Dendritic cell treated with granulocyte-macrophage colony-stimulating factor and Interleukin-4, amounts not matched to agents 40 ng/mL and 50 ng/mL, for 4 days (primary cell): ENCODE measurements at regions not wholly inside any gene's neighbourhood (a gene's known extent, or its start where the extent isn't known, plus 50 kb on each side); places are given as distances from the start of the nearest gene placed in this dataset.

Source experiments
- H3K27ac Mint-ChIP-seq: one replicate; pipeline ENCODE4 v1.8.0; 2022; ENCODE audit warnings: mild to moderate bottlenecking, mixed read lengths
- H3K27me3 Mint-ChIP-seq: one replicate; pipeline ENCODE4 v1.8.0; 2022; ENCODE audit warnings: mild to moderate bottlenecking, mixed read lengths
- H3K36me3 Mint-ChIP-seq: one replicate; pipeline ENCODE4 v1.8.0; 2022; ENCODE audit warnings: low read depth, mixed read lengths
- H3K4me1 Mint-ChIP-seq: one replicate; pipeline ENCODE4 v1.8.0; 2022; ENCODE audit warnings: low read depth, mixed read lengths
- H3K4me3 Mint-ChIP-seq: one replicate; pipeline ENCODE4 v1.8.0; 2022; ENCODE audit warnings: mild to moderate bottlenecking, moderate library complexity, mixed read lengths
- H3K9me3 Mint-ChIP-seq: one replicate; pipeline ENCODE4 v1.8.0; 2022; ENCODE audit warnings: mixed read lengths
- intact Hi-C: fragments of 100-400 bp; cut with micrococcal nuclease; formaldehyde crosslinking; loops from one replicate; pipeline ENCODE4 v1.15.0; 2022

DNA sequence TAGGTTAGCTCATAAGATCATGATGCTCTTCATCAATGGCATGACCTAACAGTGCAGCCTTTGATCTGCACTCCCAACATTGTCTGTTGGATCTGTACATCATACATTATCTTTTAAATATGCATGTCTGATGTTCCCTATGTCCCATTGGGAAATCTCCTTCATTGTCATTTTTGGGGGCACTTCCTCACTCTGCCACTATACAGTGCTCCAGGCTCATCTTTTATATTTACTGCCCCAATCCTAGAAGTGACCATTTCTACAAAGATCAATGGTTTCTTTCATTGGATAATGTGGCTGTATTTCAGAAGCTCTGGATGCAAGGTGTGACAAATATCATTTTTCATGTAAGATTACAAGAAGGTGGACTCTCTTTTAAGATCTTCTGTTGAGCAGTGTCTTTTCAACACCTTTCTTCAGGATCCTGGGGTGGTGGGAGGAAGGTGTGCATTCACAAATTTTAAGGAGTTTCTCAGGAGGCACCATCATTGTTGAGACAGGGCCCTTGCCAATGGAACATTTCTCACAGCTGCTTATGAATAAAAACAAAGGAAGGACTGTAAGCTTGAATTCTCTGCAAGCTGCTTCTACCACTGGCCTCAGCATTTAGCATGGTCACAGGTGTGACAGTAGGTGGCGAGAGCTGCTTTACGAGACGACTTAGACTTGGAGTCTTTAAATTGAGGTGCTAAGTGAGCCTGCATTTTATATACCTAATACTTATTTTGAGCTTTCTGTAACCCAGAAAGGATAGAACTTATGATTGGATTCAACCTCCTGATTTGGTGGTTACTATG, 403.0 kb downstream of the LMO7 start:
- intact Hi-C loops, result no loop called here
- no peaks in the 10 kb centered on the region for H3K9me3 Mint-ChIP-seq
- no peaks in the 10 kb centered on the region for H3K27me3 Mint-ChIP-seq
- H3K4me1 Mint-ChIP-seq, result no peaks in the 10 kb centered on the region
- H3K27ac Mint-ChIP-seq, result no peak overlapping the region
- H3K4me3 Mint-ChIP-seq, result no peak overlapping the region
- no peaks in the 10 kb centered on the region for H3K36me3 Mint-ChIP-seq

- no peaks in the 10 kb centered on the region for H3K4me1 Mint-ChIP-seq
- no peaks in the 10 kb centered on the region for H3K9me3 Mint-ChIP-seq
- intact Hi-C loops, result no loop called here
- no peak overlapping the region for H3K27ac Mint-ChIP-seq
- H3K27me3 Mint-ChIP-seq, result no peaks in the 10 kb centered on the region
- H3K4me3 Mint-ChIP-seq, result no peak overlapping the region
- no peaks in the 10 kb centered on the region for H3K36me3 Mint-ChIP-seq
Observed at GRCh38 chr13:76036176-76036575, 400.0 kb downstream of the LMO7 start.

DNA sequence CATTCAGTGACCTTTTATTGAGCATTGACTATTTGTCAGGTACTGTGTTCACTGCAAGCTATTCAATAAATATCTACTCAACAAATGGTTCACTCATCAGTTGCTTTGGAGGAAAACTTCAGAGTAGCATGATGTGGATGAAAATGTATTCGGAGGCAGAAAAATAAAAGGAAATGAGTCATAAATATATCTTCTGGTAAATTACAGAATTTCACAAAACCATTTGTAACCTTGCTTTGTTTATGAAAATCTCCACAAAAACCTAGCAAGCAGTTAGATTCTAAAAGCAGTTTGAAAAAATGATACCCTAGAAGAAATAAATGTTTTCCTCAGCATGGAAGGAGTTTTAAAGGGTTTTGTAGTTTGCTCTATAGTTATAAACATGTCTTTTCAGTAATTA, 399.6 kb downstream of the LMO7 start:
- no peaks in the 10 kb centered on the region for H3K4me1 Mint-ChIP-seq
- H3K27ac Mint-ChIP-seq, result no peak overlapping the region
- no peaks in the 10 kb centered on the region for H3K9me3 Mint-ChIP-seq
- intact Hi-C loops, result no loop called here
- H3K36me3 Mint-ChIP-seq, result no peaks in the 10 kb centered on the region
- H3K4me3 Mint-ChIP-seq, result no peak overlapping the region
- H3K27me3 Mint-ChIP-seq, result no peaks in the 10 kb centered on the region

GRCh38 chr13:76029706-76030105, 393.6 kb downstream of the LMO7 start:
- H3K4me1 Mint-ChIP-seq, result no peaks in the 10 kb centered on the region
- no peak overlapping the region for H3K27ac Mint-ChIP-seq
- H3K27me3 Mint-ChIP-seq, result no peaks in the 10 kb centered on the region
- H3K36me3 Mint-ChIP-seq, result no peaks in the 10 kb centered on the region
- peaks cover 6% of the 10 kb centered on the region for H3K9me3 Mint-ChIP-seq
- intact Hi-C loops, result no loop called here
- no peak overlapping the region for H3K4me3 Mint-ChIP-seq

DNA sequence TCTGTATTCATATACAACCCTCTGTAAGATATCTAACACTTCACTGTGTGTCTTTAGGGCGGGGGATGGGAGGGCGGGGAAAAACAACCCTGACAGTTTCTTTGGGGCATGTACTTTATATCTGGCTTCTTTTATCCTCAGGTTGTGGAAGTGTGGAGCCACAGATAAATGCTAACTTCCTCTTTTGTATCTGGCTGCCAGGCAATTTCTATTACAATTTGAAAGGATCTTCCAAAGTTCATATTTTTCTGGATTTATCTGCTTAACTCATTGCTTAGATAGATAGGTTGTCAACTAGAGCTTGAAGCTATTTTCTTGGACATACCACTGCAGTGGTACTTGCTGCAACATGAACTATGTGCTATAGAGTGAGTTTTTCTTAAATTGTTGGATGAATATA, 393.0 kb downstream of the LMO7 start:
- Mint-ChIP-seq H3K27ac (no peak overlapping the region), H3K4me3 (no peak overlapping the region), H3K36me3 (no peaks in the 10 kb centered on the region), H3K9me3 (peaks cover 6% of the 10 kb centered on the region), H3K27me3 (no peaks in the 10 kb centered on the region), H3K4me1 (no peaks in the 10 kb centered on the region)
- intact Hi-C loops, result no loop called here

- H3K4me1 Mint-ChIP-seq, result no peaks in the 10 kb centered on the region
- H3K36me3 Mint-ChIP-seq, result no peaks in the 10 kb centered on the region
- no peak overlapping the region for H3K4me3 Mint-ChIP-seq
- peaks cover 6% of the 10 kb centered on the region for H3K9me3 Mint-ChIP-seq
- no peaks in the 10 kb centered on the region for H3K27me3 Mint-ChIP-seq
- intact Hi-C loops, result no loop called here
- no peak overlapping the region for H3K27ac Mint-ChIP-seq
Observed at GRCh38 chr13:76027131-76027530, 391.0 kb downstream of the LMO7 start.

GRCh38 chr13:76025392-76025791, 389.3 kb downstream of the LMO7 start:
- Mint-ChIP-seq H3K4me1 (no peaks in the 10 kb centered on the region), H3K9me3 (peaks cover 6% of the 10 kb centered on the region), H3K4me3 (no peak overlapping the region), H3K36me3 (no peaks in the 10 kb centered on the region), H3K27ac (no peak overlapping the region), H3K27me3 (no peaks in the 10 kb centered on the region)
- intact Hi-C loops, result no loop called here

DNA sequence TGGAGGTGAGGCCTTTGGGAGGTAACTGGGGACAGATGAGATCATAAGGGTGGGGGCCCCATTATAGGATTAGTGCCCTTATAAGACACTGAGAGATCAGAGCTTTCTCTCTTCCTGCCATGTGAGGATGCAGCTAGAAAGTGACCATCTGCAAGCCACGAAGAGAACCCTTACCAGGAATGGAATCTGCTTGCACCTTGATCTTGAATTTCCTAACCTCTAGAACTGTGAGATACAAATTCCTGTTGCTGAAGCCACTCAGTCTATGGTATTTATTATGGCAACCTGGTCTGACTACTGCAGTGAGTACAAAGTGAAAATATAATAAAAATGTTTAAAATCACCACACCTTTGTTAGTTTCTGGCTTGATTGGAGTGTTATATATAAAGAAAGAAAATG, 388.0 kb downstream of the LMO7 start:
- intact Hi-C loops, result no loop called here
- H3K27ac Mint-ChIP-seq, result no peak overlapping the region

DNA sequence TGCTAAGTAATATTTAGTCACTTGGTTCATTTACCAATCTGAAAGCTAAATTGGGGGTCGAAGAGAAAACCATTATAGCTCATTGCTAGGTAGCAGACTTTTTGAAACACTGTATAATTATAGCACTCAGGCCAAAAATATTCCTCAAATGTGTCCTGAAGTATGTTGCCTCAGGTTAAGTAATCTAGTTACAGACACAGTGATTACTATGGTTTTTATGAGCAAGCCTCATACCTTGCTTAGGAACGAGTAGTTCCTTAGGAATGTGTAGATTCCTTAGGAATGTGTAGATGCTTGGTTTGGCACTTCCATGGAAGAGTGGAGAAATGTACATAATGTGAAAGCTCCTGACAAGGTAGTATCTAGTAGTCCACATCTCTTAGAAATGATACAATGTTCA, 387.5 kb downstream of the LMO7 start:
- intact Hi-C loops, result no loop called here
- Mint-ChIP-seq H3K4me1 (no peaks in the 10 kb centered on the region), H3K9me3 (peaks cover 6% of the 10 kb centered on the region), H3K27me3 (no peaks in the 10 kb centered on the region), H3K27ac (no peak overlapping the region), H3K4me3 (no peak overlapping the region), H3K36me3 (no peaks in the 10 kb centered on the region)

More for the DNA sequence above, 388.0 kb downstream of the LMO7 start:
- Mint-ChIP-seq H3K4me1 (no peaks in the 10 kb centered on the region), H3K27me3 (no peaks in the 10 kb centered on the region), H3K9me3 (peaks cover 6% of the 10 kb centered on the region), H3K36me3 (no peaks in the 10 kb centered on the region), H3K4me3 (no peak overlapping the region)

- no peaks in the 10 kb centered on the region for H3K36me3 Mint-ChIP-seq
- H3K4me3 Mint-ChIP-seq, result no peak overlapping the region
- intact Hi-C loops, result no loop called here
- no peaks in the 10 kb centered on the region for H3K27me3 Mint-ChIP-seq
- peaks cover 9% of the 10 kb centered on the region for H3K9me3 Mint-ChIP-seq
- H3K27ac Mint-ChIP-seq, result no peak overlapping the region
- peaks cover 10% of the 10 kb centered on the region for H3K4me1 Mint-ChIP-seq
Observed at GRCh38 chr13:76020421-76020955, 384.4 kb downstream of the LMO7 start.

DNA sequence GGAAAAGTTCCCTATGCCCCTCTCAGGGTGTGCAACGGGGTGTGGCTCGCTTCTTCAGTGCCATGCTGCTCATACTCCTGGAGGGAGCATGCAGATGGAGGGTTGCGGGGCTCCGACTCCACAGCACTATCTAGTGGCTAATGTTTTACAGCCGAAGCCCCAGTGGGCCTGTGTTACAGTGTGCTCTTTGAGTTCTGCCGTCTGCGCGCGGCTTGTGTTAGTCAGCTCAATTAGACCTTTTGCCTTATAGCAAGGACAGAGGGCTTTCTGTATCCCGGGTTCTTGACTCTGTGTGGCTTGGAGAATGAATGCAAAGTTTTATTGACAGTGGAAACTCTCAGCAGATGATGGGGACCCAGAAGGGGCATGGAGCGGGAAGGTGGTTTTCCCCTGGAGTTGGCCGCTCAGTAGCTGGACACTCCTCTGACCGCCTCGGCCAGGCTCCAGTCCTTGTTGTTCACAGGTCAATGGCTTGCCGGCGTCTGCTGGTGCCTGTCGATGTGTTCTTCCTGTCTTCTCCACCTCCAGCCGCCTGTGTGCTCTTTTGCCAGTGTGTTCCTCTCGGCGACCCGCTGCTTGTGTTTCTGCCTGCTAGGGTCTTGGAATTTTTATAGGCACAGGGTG, 383.4 kb downstream of the LMO7 start:
- intact Hi-C loops, result no loop called here
- peaks cover 9% of the 10 kb centered on the region for H3K9me3 Mint-ChIP-seq
- peaks cover 10% of the 10 kb centered on the region for H3K4me1 Mint-ChIP-seq
- no peaks in the 10 kb centered on the region for H3K36me3 Mint-ChIP-seq
- no peaks in the 10 kb centered on the region for H3K27me3 Mint-ChIP-seq
- H3K4me3 Mint-ChIP-seq, result no peak overlapping the region
- H3K27ac Mint-ChIP-seq, result no peak overlapping the region

GRCh38 chr13:76017861-76018556, 381.9 kb downstream of the LMO7 start:
- Mint-ChIP-seq H3K4me1 (peaks cover 10% of the 10 kb centered on the region), H3K36me3 (no peaks in the 10 kb centered on the region), H3K27ac (no peak overlapping the region), H3K9me3 (peaks cover 9% of the 10 kb centered on the region), H3K27me3 (no peaks in the 10 kb centered on the region), H3K4me3 (no peak overlapping the region)
- intact Hi-C loops, result no loop called here

DNA sequence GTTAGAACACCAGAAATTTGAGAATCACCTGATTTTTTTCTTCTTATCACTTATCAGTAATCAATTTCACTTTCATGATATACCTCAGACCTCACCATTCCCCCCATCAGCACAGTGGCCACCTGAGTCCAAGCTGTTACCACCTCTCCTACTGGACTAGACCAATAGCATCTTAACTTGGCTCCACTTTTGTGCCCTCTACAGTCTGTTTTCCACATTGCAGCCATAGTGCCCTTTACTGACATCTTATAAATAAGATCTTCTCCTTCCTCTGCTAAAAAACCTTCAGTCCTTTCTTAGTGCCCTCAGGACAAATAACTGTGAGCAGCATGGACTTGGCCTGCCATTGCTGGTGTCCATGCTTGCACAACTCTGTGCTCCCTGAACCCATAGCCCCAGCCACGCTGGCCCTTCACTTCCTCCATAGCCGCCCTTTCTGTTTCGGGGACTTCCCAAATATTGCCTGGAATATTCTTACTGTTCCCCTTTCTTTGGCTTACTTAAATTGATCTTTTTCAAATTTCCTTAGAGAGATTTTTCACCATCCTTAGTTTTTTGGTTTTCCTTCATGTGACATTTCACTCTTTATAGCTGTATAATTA, 380.8 kb downstream of the LMO7 start:
- intact Hi-C loops, result no loop called here
- Mint-ChIP-seq H3K27ac (no peak overlapping the region), H3K4me1 (peaks cover 10% of the 10 kb centered on the region), H3K36me3 (no peaks in the 10 kb centered on the region), H3K4me3 (no peak overlapping the region), H3K27me3 (no peaks in the 10 kb centered on the region), H3K9me3 (peaks cover 9% of the 10 kb centered on the region)
